H1 (cell line): ENCODE measurements at regions not wholly inside any gene's neighbourhood (a gene's known extent, or its start where the extent isn't known, plus 50 kb on each side); places are given as distances from the start of the nearest gene placed in this dataset.

ENCODE experiments used
- CTCF ChIA-PET: fragments of 300-600 bp; sonication (Branson Sonifier 250); formaldehyde crosslinking; loops from one replicate; lab custom pipeline; 2021; ENCODE audit not compliant: partially characterized antibody; lab: Charles Lee
- POLR2A ChIA-PET: fragments of 300-600 bp; sonication (Branson Sonifier 250); formaldehyde crosslinking; loops from one replicate; lab custom pipeline; 2021; ENCODE audit warnings: inconsistent platforms; ENCODE audit not compliant: partially characterized antibody; lab: Charles Lee
- DNase-seq, 2 experiments: peaks; one replicate each; pipeline versions ENCODE4 v3.0.0 to v3.0.0-alpha.2; 2010 to 2022; ENCODE audit warnings: low spot score in 2 of 2, low read depth in 1 of 2, mixed read lengths in 1 of 2
- FAIRE-seq: peaks from 2 replicates; lab custom pipeline; 2011; peaks lifted over from hg19 to GRCh38; lab: Jason Lieb, UNC
- H2AFZ ChIP-seq: 2 replicates; pipeline ENCODE4 v1.8.1; 2012; ENCODE audit warnings: low read length, inconsistent platforms
- H2AK5ac ChIP-seq: 2 replicates; pipeline ENCODE4 v1.6.1; 2013; ENCODE audit warnings: low read depth, low read length
- H2BK120ac ChIP-seq: replicated peaks from 2 replicates; pipeline ENCODE3; 2013; ENCODE audit warnings: low read depth, low read length, inconsistent platforms
- H2BK12ac ChIP-seq: 2 replicates; pipeline ENCODE4 v1.6.1; 2013; ENCODE audit warnings: low read depth, low read length
- H2BK15ac ChIP-seq: 2 replicates; pipeline ENCODE4 v1.6.1; 2013; ENCODE audit warnings: low read length
- H2BK20ac ChIP-seq: 2 replicates; pipeline ENCODE4 v1.6.1; 2013; ENCODE audit warnings: low read length
- H2BK5ac ChIP-seq: 2 replicates; pipeline ENCODE4 v1.6.1; 2013; ENCODE audit warnings: low read depth, low read length
- H3K14ac ChIP-seq: 2 replicates; pipeline ENCODE4 v1.6.1; 2013; ENCODE audit warnings: inconsistent platforms; ENCODE audit not compliant: insufficient read length
- H3K18ac ChIP-seq: 2 replicates; pipeline ENCODE4 v1.6.1; 2013; ENCODE audit warnings: low read length; ENCODE audit errors: extremely low read depth
- H3K23ac ChIP-seq: 2 replicates; pipeline ENCODE4 v1.6.1; 2013; ENCODE audit warnings: inconsistent platforms; ENCODE audit not compliant: insufficient read length
- H3K23me2 ChIP-seq: 2 replicates; pipeline ENCODE4 v1.6.1; 2013; ENCODE audit warnings: low read depth, low read length
- H3K27ac ChIP-seq: 2 replicates; pipeline ENCODE4 v1.6.1; 2011; ENCODE audit warnings: low read depth, low read length, inconsistent platforms
- H3K27me3 ChIP-seq, 4 experiments: replicated peaks in 1 of 4; 1 replicate in 1 of 4; 2 replicates in 3 of 4; pipeline versions ENCODE4 v1.6.1 to v1.8.1; 2011 to 2013; ENCODE audit warnings: low read length in 3 of 4, mild to moderate bottlenecking in 3 of 4, inconsistent platforms in 2 of 4, mixed read lengths in 2 of 4, moderate library complexity in 1 of 4; ENCODE audit not compliant: control insufficient read depth in 3 of 4, insufficient read depth in 3 of 4; ENCODE audit errors: extremely low read depth in 1 of 4
- H3K36me3 ChIP-seq, 4 experiments: 2 replicates each; pipeline versions ENCODE4 v1.6.1 to v1.8.1; 2011 to 2013; ENCODE audit warnings: mild to moderate bottlenecking in 4 of 4, low read length in 3 of 4, moderate library complexity in 2 of 4, control low read depth in 1 of 4, inconsistent platforms in 1 of 4; ENCODE audit not compliant: insufficient read depth in 4 of 4, control insufficient read depth in 2 of 4
- H3K4ac ChIP-seq: replicated peaks from 2 replicates; pipeline ENCODE3; 2013; ENCODE audit warnings: low read length, low read depth, mixed read lengths, inconsistent platforms; ENCODE audit not compliant: insufficient read length
- H3K4me1 ChIP-seq, 4 experiments: replicated peaks in 1 of 4; 1 replicate in 1 of 4; 2 replicates in 3 of 4; pipeline versions ENCODE4 v1.6.1 to v1.8.1; 2011 to 2013; ENCODE audit warnings: low read length in 3 of 4, inconsistent platforms in 2 of 4, mixed read lengths in 1 of 4; ENCODE audit not compliant: insufficient read depth in 4 of 4, control insufficient read depth in 3 of 4
- H3K4me2 ChIP-seq, 2 experiments: 2 replicates each; pipeline versions ENCODE4 v1.6.1 to v1.8.1; 2011 to 2013; ENCODE audit warnings: low read depth in 2 of 2, low read length in 2 of 2, control low read depth in 1 of 2, inconsistent platforms in 1 of 2, mild to moderate bottlenecking in 1 of 2; ENCODE audit not compliant: insufficient read depth in 1 of 2
- H3K4me3 ChIP-seq, 4 experiments: fragments of 200-600, 300-600 bp in 1 of 4; sonication (generic), shearing (Covaris generic), sonication (Bioruptor Twin) in 1 of 4; 2 replicates each; pipeline versions ENCODE4 v1.5.1 to v1.8.1; 2011 to 2016; ENCODE audit warnings: low read length in 4 of 4, low read depth in 3 of 4, control low read depth in 2 of 4, inconsistent platforms in 2 of 4, mild to moderate bottlenecking in 2 of 4, mixed read lengths in 1 of 4, moderate library complexity in 1 of 4; ENCODE audit not compliant: insufficient read depth in 2 of 4; ENCODE audit errors: extremely low read depth in 1 of 4
- H3K56ac ChIP-seq: replicated peaks from 2 replicates; pipeline ENCODE3; 2013; ENCODE audit warnings: low read depth, mild to moderate bottlenecking, mixed read lengths, low read length, inconsistent platforms; ENCODE audit not compliant: insufficient read length
- H3K79me1 ChIP-seq: 2 replicates; pipeline ENCODE4 v1.6.1; 2013; ENCODE audit warnings: low read depth, low read length, control low read depth
- H3K79me2 ChIP-seq, 2 experiments: 2 replicates each; pipeline versions ENCODE4 v1.6.1 to v1.8.1; 2012 to 2013; ENCODE audit warnings: low read length in 2 of 2, mild to moderate bottlenecking in 2 of 2, inconsistent platforms in 1 of 2; ENCODE audit not compliant: insufficient read depth in 2 of 2, control insufficient read depth in 1 of 2
- H3K9ac ChIP-seq, 4 experiments: replicated peaks in 1 of 4; 1 replicate in 1 of 4; 2 replicates in 3 of 4; pipeline versions ENCODE4 v1.6.1 to v1.8.1; 2011 to 2013; ENCODE audit warnings: low read depth in 3 of 4, low read length in 3 of 4, control low read depth in 2 of 4, mild to moderate bottlenecking in 2 of 4, moderate library complexity in 2 of 4, inconsistent platforms in 1 of 4; ENCODE audit errors: extremely low read depth in 1 of 4
- H3K9me3 ChIP-seq, 2 experiments: 2 replicates each; pipeline versions ENCODE4 v1.6.1 to v1.8.1; 2012 to 2013; ENCODE audit warnings: mild to moderate bottlenecking in 2 of 2, moderate library complexity in 2 of 2, control low read depth in 1 of 2, inconsistent platforms in 1 of 2, low read depth in 1 of 2, low read length in 1 of 2, mixed read lengths in 1 of 2; ENCODE audit not compliant: insufficient read depth in 2 of 2
- H4K20me1 ChIP-seq, 2 experiments: replicated peaks in 1 of 2; 2 replicates each; pipeline versions ENCODE3 to v1.8.1; 2011 to 2013; ENCODE audit warnings: inconsistent platforms in 2 of 2, low read length in 2 of 2, mild to moderate bottlenecking in 1 of 2; ENCODE audit not compliant: insufficient read depth in 2 of 2, control insufficient read depth in 1 of 2
- H4K5ac ChIP-seq: 2 replicates; pipeline ENCODE4 v1.6.1; 2013; ENCODE audit warnings: low read length, low read depth, mixed read lengths, inconsistent platforms; ENCODE audit not compliant: insufficient read length
- H4K8ac ChIP-seq: 2 replicates; pipeline ENCODE4 v1.8.0; 2013; ENCODE audit warnings: mild to moderate bottlenecking, moderate library complexity, low read length, inconsistent platforms; ENCODE audit not compliant: insufficient read depth; ENCODE audit errors: extremely low read depth
- H4K91ac ChIP-seq: replicated peaks from 2 replicates; pipeline ENCODE3; 2013; ENCODE audit warnings: low read length, mixed read lengths, inconsistent platforms; ENCODE audit not compliant: insufficient read length
- NANOG ChIP-seq: IDR thresholded peaks from 2 replicates; pipeline ENCODE4 v1.6.1; 2011; ENCODE audit warnings: low read length, low read depth, mild to moderate bottlenecking, inconsistent platforms; ENCODE audit not compliant: insufficient read depth, poor library complexity, severe bottlenecking
- NRF1 ChIP-seq: IDR thresholded peaks from 2 replicates; pipeline ENCODE4 v1.6.1; 2011; ENCODE audit warnings: mild to moderate bottlenecking, low read depth, low read length, improper control_type of control experiment
- SRF ChIP-seq: IDR thresholded peaks from 2 replicates; pipeline ENCODE4 v1.6.1; 2011; ENCODE audit warnings: mild to moderate bottlenecking, low read depth, low read length, moderate library complexity
- WGBS, 2 experiments: shearing (Covaris generic) in 1 of 2; methylation state at CpG; one replicate each; pipeline versions ENCODE4 v1.1.6 to v1.1.7; 2013 to 2015; ENCODE audit warnings: low lambda C conversion rate in 2 of 2, mixed read lengths in 2 of 2, inconsistent platforms in 1 of 2, low coverage in 1 of 2, missing lambda C conversion rate in 1 of 2; ENCODE audit not compliant: insufficient replicate concordance in 2 of 2, insufficient coverage in 1 of 2, insufficient read length in 1 of 2; ENCODE audit errors: extremely low coverage in 1 of 2, missing lambda C conversion rate in 1 of 2; 5-methylcytosine and 5-hydroxymethylcytosine counted together
- TF ChIP-seq, protein P1 (sequence below): IDR thresholded peaks from 2 replicates; pipeline ENCODE4 v1.6.1; 2012; ENCODE audit warnings: inconsistent platforms
- TF ChIP-seq, protein P2 (sequence below), 3 experiments: IDR thresholded peaks; 1 replicate in 2 of 3; 2 replicates in 1 of 3; pipeline versions ENCODE4 v1.5.1 to v1.6.1; 2011; ENCODE audit warnings: low read length in 3 of 3, mild to moderate bottlenecking in 3 of 3, inconsistent platforms in 2 of 3, low read depth in 1 of 3, moderate library complexity in 1 of 3; ENCODE audit not compliant: insufficient read depth in 1 of 3; ENCODE audit errors: control extremely low read depth in 1 of 3

DNA sequence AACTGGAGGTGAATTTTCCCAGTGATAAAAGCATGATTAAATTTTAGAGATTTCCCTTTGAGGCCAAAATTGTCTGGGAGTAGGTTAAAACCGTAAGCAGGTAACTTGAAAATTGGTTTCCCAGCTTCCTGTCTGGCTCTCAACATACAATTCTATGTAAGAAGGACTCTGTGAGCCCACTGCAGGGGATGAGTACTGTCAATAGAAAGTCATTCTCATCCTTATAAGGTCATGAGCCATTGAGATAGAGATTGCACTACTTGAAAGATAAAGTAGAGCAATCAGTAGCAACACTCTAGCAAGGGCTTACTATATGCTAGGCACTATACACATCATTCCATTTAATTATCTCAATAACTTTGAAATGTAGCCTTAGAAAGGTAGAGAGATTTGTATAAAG lies 225.6 kb upstream of the HMGA2 start:
- Histone ChIP-seq H2BK15ac (no peak overlapping the region), H2BK5ac (no peak overlapping the region), H3K9ac (no peak overlapping the region), H3K4me3 (no peak overlapping the region), H2BK12ac (no peak overlapping the region), H3K23me2 (no peaks in the 10 kb centered on the region; the same call in none of the 2 replicates), H3K18ac (no peak overlapping the region), H2AFZ (no peak overlapping the region), H4K91ac (no peak overlapping the region), H3K79me1 (no peaks in the 10 kb centered on the region), H4K20me1 (no peaks in the 10 kb centered on the region), H4K8ac (no peak overlapping the region), H3K14ac (no peak overlapping the region), H3K56ac (no peak overlapping the region), H3K27me3 (no peaks in the 10 kb centered on the region), H2AK5ac (no peak overlapping the region), H3K27ac (no peak overlapping the region), H2BK20ac (no peak overlapping the region), H3K9me3 (no peaks in the 10 kb centered on the region), H2BK120ac (no peak overlapping the region), H3K36me3 (no peaks in the 10 kb centered on the region), H3K4ac (no peak overlapping the region), H3K4me2 (peak overlapping the region in 1 of 2 experiments; percentile 7; a peak in 1 of 4 replicates), H3K23ac (no peak overlapping the region), H3K4me1 (peaks cover 2 to 12% (median 9%) of the 10 kb centered on the region in 4 experiments; a peak in 4 of 7 replicates), H3K79me2 (no peaks in the 10 kb centered on the region), H4K5ac (no peak overlapping the region)
- 70% methylated on average over 1 of the region's 1 CpG; no CpG with 5 or more reads in 1 of the 2 experiments for WGBS, 2 experiments
- CTCF ChIA-PET, result interaction anchor here (0.9 to 1.7 kb wide), 5 partner anchors 41 to 298 kb away, joined by 3 to 4 read pairs (median 3); no protein-coding TSS in a partner anchor
- FAIRE-seq (no peak), DNase-seq (no peak)
- POLR2A ChIA-PET, result no interaction called here
- peak; percentile 79; the same call in 1 of the 2 replicates for TF ChIP-seq SRF
- no peak for TF ChIP-seq NRF1
- TF ChIP-seq, protein P1, sequence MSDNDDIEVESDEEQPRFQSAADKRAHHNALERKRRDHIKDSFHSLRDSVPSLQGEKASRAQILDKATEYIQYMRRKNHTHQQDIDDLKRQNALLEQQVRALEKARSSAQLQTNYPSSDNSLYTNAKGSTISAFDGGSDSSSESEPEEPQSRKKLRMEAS, result no peak
- no peak for TF ChIP-seq NANOG
- TF ChIP-seq, protein P2, sequence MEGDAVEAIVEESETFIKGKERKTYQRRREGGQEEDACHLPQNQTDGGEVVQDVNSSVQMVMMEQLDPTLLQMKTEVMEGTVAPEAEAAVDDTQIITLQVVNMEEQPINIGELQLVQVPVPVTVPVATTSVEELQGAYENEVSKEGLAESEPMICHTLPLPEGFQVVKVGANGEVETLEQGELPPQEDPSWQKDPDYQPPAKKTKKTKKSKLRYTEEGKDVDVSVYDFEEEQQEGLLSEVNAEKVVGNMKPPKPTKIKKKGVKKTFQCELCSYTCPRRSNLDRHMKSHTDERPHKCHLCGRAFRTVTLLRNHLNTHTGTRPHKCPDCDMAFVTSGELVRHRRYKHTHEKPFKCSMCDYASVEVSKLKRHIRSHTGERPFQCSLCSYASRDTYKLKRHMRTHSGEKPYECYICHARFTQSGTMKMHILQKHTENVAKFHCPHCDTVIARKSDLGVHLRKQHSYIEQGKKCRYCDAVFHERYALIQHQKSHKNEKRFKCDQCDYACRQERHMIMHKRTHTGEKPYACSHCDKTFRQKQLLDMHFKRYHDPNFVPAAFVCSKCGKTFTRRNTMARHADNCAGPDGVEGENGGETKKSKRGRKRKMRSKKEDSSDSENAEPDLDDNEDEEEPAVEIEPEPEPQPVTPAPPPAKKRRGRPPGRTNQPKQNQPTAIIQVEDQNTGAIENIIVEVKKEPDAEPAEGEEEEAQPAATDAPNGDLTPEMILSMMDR (IDR thresholded peaks at IDR 0.05; ENCODE audit: control extremely low read depth in 1 of 3, insufficient read depth in 1 of 3, low read depth in 1 of 3, low read length in 3 of 3), result no peak
